ENCODE measurements at regions not wholly inside any gene's neighbourhood (a gene's known extent, or its start where the extent isn't known, plus 50 kb on each side); places are given as distances from the start of the nearest gene placed in this dataset.
"Not testable (repeated sequence)": the region's sequence is repeated elsewhere in the genome, so short reads cannot be mapped to it uniquely, and the experiment has no call there.

DNA sequence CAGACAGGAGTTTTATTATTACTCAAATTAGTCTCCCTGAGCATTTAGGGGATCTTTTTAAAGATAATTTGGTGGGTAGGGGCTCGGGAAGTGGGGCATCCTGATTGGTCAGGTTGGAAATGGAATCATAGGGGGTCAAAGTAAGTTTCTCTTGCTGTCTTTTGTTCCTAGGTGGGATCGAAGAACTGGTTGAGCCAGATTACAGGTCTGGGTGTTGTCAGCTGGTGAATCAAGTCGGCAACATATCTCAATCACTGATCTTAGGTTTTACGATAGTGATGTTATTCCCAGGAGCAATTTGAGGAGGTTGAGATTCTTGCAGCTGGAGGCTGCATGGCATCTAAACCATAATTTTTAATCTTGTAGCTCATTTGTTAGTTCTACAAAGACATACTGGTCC lies 629.5 kb upstream of the AMOT start:
- DNase-seq = no peak

- no peak for DNase-seq
Observed at GRCh38 chrX:113457719-113458118, 617.1 kb upstream of the AMOT start.

DNA sequence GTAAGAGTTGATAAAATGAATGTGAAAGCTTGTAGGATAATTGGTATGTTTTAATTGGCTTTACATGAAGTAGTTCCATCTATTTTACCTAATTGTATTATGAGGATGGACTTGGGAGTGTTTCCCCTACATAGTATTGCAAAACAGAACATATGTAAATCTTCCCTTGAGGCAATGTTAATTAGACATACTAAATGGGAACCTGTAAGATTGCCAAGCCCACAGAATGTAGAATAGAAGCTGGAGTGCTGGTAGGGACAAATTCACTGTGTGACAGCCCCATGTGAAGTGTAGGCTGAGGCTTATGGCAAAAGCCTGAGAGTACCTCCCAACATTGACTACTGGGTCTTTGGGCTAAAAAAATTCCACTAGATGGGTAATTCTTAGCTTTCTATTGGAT lies 615.0 kb upstream of the AMOT start:
- no peak for DNase-seq

DNA sequence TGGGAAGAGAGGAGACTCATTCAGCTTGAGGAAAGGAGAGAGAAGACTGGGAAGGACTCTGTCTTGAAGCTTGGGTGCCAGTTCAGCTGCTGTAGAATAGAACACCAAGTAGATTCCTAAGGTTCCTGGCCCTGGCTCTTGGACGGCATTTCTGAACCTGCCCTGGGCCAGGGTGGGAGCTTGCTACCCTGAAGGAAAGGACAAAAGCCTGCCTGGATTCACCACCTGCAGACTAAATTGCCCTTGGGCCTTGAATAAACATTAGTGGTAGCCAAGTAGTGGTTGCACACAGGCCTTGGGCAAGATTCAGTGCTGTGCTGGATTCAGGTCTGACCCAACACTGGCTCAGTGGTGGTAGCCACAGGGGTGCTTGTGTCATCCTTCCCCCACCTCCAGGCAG lies 588.4 kb upstream of the AMOT start:
- no peak for DNase-seq

DNA sequence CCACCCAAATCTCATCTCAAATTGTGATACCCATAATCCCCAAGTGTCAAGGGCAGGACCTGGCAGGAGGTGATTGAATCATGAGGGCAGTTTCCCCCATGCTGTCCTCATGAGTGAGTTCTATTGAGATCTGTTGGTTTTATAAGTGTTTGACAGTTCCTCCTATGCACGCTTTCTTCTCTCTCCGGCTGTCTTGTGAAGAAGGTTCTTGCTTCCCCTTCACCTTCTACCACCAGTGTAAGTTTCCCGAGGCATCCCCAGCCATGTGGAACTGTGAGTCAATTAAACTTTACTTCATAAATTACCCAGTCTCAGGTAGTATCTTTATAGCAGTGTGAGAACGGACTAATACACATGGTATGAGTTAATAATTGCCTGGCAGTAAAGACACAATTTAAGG lies 581.7 kb upstream of the AMOT start:
- no peak for DNase-seq

GRCh38 chrX:113421432-113421831 lies 580.8 kb upstream of the AMOT start:
- DNase-seq = no peak

GRCh38 chrX:113412106-113412505 lies 571.5 kb upstream of the AMOT start:
- no peak for DNase-seq

DNA sequence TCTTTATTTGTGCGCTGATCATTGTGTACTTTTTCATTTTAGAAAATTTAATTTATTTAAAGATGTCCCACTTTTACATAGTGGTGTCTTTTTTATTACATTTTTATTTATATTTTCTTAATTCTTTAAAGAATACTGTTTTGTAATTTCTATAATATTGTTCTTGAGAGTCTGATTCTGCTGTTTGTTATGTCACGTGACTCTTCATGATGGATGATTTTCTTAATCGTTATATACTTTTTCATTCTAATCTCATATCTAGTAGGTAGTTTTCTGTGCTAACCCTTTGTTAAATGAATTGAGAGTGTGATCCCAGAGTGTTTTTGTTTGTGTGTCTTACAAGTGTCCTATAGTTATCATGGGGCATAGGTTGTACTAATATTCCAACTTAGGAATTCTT lies 568.2 kb upstream of the AMOT start:
- no peak for DNase-seq

DNA sequence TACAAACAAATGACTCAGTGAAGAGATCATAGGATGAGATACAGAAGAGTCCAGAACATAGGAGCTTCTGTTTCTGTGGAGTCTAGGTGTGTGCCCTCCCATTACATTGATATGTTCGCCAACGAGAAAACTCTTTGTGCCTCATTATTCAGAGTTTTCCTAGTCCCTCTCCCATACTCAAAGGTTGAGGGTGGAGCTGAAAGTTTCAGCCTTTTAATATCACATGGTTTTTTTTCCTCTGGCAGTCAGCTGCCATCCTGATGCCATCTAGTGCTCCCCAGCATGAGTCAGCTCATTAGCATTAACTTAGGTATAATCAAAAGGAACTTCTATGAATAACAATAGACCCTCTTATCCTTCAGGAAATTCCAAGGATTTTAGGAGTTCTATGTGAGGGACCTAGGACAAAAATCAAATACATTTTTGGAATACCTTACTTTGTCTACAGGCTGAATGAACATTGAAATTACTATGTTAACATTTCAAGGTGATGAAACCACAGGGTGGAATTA lies 559.6 kb upstream of the AMOT start:
- DNase-seq = no peak

DNA sequence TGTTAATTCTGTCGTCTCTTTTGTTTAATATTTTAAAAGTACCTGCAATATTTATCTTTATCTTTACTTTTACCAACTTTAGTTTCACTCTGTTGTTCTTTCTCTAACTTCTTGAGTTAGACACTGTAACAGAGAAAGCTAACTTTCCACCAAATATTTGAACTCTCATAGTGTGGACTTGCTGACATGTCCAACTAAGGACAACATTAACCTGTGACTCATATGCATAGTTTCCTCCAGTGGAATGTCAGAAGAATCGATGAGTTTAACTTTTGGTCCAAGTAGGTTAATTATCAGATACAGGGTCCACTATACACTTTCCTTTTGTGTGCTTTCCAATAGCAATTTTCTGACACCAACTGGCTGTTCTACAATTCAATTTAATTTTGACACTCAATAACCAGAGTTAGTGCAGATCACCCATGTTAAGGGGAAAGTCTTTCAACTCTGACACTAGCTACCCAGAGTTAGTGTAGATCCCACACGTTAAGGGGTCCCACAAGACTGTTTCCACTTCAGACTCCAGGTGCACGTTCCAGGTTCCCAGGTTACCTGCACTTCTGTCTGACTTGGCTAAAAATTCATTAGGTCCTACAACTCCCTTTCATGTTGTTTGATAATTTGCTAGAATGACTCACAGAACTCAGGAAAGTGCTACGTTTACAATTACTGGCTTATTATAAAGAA lies 559.0 kb upstream of the AMOT start:
- DNase-seq = no peak

- DNase-seq = no peak
Observed at GRCh38 chrX:113392355-113392754, 551.7 kb upstream of the AMOT start.

DNA sequence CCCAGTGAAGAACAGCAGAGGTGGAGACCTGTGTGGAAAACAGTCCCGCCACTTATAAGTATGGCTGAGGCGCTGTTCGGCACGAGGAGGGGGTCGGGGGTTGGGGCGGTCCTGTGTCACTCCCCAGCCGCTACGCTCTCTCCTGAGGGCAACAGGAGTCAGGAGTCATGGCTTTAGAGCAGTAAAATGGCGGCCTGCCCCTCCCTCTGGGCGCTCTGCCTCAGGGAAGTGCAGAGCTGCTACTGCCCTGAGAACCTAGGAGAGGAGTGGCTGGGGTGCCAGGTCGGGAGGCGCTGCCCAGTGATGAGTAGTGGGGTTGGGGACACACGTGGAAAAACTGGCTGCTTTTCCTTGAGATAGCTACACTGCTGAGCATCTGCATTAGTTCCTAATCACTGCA lies 551.2 kb upstream of the AMOT start:
- DNase-seq = no peak

DNA sequence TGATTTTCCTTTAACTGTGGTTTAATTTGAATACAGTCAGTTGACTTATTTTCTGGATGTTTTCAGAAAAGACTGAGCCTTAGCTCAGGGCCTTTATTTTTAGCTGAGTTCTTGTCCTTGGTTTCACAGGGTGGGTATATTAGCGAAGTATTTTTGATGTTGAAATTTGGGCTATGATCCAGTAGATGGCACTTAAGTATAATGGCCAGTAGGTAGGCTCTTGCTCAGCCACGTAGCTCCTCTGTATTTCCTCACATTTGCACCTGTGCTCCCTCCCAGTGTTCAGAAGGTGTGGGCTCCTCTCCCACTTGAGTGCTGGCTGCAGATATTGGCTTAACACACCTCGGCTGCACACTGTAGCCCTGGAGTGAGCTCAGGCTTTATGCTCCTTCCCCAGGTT lies 549.9 kb upstream of the AMOT start:
- DNase-seq = no peak

DNA sequence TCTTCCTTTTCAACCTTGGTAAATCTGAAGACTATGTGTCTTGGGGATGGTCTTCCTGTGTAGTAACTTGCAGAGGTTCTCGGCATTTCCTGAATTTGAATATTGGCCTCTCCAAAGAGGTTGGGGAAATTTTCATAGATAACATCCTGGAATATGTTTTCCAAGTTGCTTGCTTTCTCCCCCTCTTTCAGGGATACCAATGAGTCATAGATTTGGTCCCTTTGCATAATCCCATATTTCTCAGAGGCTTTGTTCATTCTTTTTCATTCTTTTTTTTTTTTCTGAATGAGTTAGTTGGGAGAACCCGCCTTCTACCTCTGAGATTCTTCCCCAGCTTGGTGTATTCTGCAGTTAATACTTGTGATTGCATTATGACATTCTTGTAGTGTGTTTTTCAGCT lies 549.2 kb upstream of the AMOT start:
- no peak for DNase-seq

GRCh38 chrX:113384628-113385027 lies 544.0 kb upstream of the AMOT start:
- no peak for DNase-seq

- not testable (repeated sequence) for DNase-seq
Observed at GRCh38 chrX:113373421-113373820, 532.8 kb upstream of the AMOT start.

DNA sequence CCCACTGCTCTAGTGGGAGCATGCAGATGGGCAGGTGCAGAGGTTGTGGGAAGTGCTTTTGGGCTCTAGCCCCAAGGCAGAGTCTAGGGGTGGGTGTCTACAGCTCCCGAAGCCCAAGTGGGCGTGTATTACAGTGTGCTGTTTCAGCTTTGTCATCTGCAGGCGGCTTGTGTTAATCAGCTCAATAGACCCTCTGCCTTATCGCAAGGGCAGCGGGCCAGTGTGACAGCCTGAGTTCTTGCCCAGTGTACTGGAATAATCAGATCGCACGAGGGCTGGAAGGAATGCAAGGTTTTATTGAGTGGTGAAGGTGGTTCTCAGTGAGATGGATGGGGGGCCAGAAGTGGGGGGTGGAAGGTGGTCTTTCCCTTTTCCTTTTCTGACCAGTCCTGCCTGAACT lies 529.4 kb upstream of the AMOT start:
- DNase-seq = no peak

DNA sequence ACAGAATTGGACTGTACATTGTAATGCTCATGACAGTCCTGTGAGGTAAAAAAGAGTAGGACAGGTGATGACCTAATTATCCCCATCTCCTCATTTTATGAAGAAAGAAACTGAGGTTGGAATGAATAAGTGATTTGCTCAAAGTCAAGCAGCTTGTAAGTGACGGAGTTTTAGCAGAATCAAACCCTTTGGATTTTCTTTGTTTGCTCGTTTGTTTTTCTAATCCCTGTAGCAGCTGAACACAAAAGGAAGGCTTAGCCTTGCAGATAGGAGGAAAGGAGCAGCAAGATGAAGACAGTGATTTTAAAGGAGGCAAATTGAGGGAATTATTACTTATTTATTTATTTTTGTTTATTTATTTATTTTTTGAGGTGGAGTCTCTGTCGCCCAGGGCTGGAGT lies 528.4 kb upstream of the AMOT start:
- no peak for DNase-seq

DNA sequence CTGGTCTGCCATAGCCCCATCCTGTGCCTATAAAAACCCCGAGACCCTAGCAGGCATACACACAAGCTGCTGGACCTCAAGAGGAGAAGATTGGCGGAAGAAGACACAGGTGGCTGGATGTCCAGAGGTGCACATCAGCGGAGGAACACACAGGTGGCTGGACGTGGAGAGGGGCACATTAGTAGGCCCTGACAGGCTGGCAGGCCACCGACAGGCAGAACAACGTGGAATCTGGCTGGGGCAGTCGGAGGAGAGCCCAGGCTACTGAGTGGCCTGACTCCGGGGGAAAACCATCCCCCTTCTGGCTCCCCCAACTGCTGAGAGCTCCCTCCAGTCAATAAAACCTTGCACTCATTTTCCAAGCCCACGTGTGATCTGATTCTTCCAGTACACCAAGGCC lies 512.5 kb upstream of the AMOT start:
- DNase-seq = no peak

GRCh38 chrX:113330416-113330815 lies 489.8 kb upstream of the AMOT start:
- DNase-seq = no peak

GRCh38 chrX:113315927-113316326 lies 475.3 kb upstream of the AMOT start:
- no peak for DNase-seq

GRCh38 chrX:113305496-113305895 lies 464.9 kb upstream of the AMOT start:
- no peak for DNase-seq

GRCh38 chrX:113300580-113300979 lies 459.9 kb upstream of the AMOT start:
- DNase-seq = no peak

DNA sequence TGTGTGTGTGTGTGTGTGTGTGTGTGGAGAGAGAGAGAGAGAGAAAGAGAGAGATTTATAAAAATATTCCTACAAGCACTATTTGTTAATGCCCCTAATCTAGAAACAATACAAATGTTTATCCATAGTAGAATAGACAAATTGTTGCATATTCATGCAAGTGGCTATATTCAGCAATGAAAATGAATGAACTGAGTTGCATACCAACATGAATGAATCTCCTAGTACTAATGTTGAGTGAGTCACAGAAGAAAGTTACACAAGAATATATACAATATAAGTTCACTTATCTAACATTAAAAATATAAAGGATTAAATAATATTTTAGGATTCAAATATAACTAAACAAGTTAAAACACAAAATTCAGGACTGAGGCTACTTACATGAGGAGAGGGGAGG lies 456.8 kb upstream of the AMOT start:
- no peak for DNase-seq

DNA sequence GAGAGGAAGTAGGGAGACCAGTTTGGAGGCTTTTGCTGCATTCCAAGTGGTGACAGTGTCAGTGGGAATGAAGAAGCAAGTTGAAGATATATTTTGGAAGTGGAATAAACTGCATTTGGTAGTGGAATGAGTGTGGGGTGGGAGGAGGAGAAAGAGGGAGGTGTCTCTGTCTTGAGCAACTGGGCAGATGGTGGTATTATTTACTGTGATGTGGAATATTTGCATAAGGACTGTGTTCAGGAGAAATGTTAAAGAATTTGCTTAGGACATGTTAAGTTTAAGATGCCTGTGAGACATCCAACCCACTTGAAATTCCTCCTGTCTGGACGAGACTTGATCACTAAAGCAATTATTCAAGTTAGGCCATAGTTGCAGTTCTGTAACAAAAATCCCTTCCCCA lies 448.9 kb upstream of the AMOT start:
- DNase-seq = no peak

DNA sequence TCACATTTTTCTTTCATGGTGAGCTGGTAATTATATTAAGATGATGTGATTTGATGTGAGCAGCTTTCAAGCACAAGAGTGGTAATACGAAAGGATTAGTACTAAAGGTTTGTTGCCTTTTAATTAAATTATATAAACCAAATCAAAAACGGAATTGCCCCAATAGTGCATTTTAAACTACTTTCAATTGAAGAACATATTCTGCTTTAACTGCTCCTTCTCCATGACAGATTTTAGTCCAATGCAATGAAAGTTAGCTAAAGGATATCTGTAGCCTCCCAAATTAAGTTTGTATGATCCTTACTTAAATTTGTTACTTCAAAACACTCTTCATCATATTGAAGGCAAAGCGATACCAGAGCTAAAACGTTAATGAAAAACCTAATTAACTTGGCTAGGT lies 447.1 kb upstream of the AMOT start:
- DNase-seq = no peak

Data from DMS79 treated with DMSO at 0.1 percent for 48 hours (cell line).